ENCODE measurements at regions not wholly inside any gene's neighbourhood (a gene's known extent, or its start where the extent isn't known, plus 50 kb on each side); places are given as distances from the start of the nearest gene placed in this dataset.

DNA sequence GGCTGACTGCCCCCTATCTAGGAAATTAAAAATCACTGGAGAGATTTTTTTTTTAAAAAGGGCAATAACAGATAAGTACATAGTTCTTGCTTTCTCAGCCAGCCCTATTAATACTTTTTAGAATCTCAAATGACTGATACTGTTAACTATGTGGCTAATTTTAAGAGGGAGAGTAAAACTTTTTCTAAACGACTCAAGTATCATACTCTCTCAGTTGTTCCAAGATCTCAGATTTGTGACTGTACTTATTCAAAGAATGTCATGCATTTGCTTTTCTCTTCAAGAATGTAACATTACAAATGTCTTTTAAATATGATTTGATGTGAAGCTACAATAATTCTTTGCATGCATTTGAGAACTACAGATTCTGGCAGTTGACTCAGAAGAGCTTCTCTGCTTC is 55.4 kb upstream of the RAB11FIP2 start:
- DNase-seq = no peak

DNA sequence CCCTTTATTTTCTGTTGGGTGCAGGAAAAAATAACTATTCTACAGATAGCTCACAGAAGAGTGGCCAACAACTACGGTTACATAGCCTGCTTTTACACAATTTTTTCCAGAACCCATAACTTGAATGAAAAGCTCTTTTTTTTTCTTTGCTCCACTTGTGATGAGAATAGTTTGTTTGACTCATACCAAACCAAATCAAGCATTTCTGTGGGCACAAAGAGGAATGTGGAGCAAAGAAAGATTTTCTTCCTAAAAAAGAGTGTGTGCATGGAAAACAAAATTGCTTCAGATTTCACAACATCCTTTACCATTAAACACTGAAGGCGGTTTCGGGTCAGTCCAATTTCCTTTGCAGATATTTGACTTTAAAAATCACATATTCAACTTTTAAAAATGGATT is 54.8 kb upstream of the RAB11FIP2 start:
- DNase-seq = no peak

Measured in SW 1271 (cell line).